Progenitor cell of endocrine pancreas (in vitro differentiated cells): ENCODE measurements at regions not wholly inside any gene's neighbourhood (a gene's known extent, or its start where the extent isn't known, plus 50 kb on each side); places are given as distances from the start of the nearest gene placed in this dataset.

Source experiments
- DNase-seq: peaks from one replicate; pipeline ENCODE4 v3.0.0; 2021; ENCODE audit warnings: low spot score; ENCODE audit not compliant: unreplicated experiment
- H3K27ac Mint-ChIP-seq: 2 replicates; pipeline ENCODE4 v1.8.0; 2021; ENCODE audit warnings: mild to moderate bottlenecking, moderate library complexity, mixed read lengths
- H3K27me3 Mint-ChIP-seq: 2 replicates; pipeline ENCODE4 v1.8.0; 2021; ENCODE audit warnings: mixed read lengths
- H3K36me3 Mint-ChIP-seq: 2 replicates; pipeline ENCODE4 v1.8.0; 2022; ENCODE audit warnings: mixed read lengths; ENCODE audit not compliant: insufficient read depth
- H3K4me1 Mint-ChIP-seq: 2 replicates; pipeline ENCODE4 v1.8.0; 2021; ENCODE audit warnings: low read depth, mixed read lengths
- H3K4me3 Mint-ChIP-seq: 2 replicates; pipeline ENCODE4 v1.8.0; 2021; ENCODE audit warnings: low read depth, mild to moderate bottlenecking, moderate library complexity, mixed read lengths
- H3K9me3 Mint-ChIP-seq: 2 replicates; pipeline ENCODE4 v1.8.0; 2021; ENCODE audit warnings: low read depth, mixed read lengths
- TF ChIP-seq, protein P1 (sequence below): fragments of 200-600 bp; sonication (generic); IDR thresholded peaks from one replicate; pipeline ENCODE4 v1.5.0; 2021; ENCODE audit warnings: antibody characterized with exemption, mild to moderate bottlenecking; ENCODE audit not compliant: unreplicated experiment

- no peak for DNase-seq
- H3K36me3 Mint-ChIP-seq = no peaks in the 10 kb centered on the region
- no peak overlapping the region for H3K27ac Mint-ChIP-seq
- TF ChIP-seq, protein P1, sequence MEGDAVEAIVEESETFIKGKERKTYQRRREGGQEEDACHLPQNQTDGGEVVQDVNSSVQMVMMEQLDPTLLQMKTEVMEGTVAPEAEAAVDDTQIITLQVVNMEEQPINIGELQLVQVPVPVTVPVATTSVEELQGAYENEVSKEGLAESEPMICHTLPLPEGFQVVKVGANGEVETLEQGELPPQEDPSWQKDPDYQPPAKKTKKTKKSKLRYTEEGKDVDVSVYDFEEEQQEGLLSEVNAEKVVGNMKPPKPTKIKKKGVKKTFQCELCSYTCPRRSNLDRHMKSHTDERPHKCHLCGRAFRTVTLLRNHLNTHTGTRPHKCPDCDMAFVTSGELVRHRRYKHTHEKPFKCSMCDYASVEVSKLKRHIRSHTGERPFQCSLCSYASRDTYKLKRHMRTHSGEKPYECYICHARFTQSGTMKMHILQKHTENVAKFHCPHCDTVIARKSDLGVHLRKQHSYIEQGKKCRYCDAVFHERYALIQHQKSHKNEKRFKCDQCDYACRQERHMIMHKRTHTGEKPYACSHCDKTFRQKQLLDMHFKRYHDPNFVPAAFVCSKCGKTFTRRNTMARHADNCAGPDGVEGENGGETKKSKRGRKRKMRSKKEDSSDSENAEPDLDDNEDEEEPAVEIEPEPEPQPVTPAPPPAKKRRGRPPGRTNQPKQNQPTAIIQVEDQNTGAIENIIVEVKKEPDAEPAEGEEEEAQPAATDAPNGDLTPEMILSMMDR = no peak
- peaks cover 16% of the 10 kb centered on the region for H3K4me1 Mint-ChIP-seq
- no peaks in the 10 kb centered on the region for H3K9me3 Mint-ChIP-seq
- H3K4me3 Mint-ChIP-seq = no peak overlapping the region
- H3K27me3 Mint-ChIP-seq = peaks cover 38% of the 10 kb centered on the region
Observed at GRCh38 chr16:86218479-86219170, 291.7 kb upstream of the FOXF1 start.

DNA sequence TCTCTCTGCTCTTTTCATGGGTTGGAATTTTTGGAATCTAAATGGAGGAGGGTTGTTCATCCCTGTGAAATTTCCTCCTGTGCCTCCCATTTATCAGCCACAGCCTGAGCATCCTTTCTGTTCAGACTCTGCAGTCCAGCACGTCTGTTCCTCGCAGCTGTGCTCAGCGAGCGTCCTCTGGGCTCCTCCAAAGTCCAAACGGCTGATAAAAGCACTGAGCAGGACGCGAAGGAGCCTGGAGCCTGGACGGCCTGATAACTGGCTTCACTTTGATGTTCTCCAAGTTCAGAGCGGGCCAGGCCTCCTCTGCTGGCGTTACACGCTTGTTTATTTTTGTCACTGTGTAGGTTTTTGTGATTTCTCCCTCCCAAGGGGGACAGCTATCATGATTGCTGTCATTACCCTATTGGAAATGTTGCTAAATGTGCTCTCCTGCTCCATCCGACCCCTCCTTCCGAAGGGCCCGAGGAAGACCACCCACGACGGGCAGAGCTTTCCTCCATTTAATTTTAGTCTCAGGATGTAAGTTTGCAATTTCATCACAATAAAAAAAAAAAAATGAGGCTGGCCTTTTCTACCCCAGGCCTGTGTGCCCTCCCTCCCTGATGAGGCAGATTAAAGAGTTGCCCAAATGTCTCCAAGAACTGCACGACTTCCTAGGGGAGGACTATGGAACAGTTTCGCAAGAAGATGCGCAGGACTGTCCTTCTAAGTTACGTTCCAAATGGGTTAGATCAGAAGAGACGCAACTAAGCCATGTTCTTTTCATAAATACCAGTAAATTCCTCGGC is 290.5 kb upstream of the FOXF1 start:
- no peak overlapping the region for H3K4me3 Mint-ChIP-seq
- TF ChIP-seq, protein P1 = no peak
- peaks cover 38% of the 10 kb centered on the region for H3K27me3 Mint-ChIP-seq
- H3K9me3 Mint-ChIP-seq = no peaks in the 10 kb centered on the region
- H3K36me3 Mint-ChIP-seq = no peaks in the 10 kb centered on the region
- H3K27ac Mint-ChIP-seq = no peak overlapping the region
- H3K4me1 Mint-ChIP-seq = peaks cover 12% of the 10 kb centered on the region
- DNase-seq = no peak

DNA sequence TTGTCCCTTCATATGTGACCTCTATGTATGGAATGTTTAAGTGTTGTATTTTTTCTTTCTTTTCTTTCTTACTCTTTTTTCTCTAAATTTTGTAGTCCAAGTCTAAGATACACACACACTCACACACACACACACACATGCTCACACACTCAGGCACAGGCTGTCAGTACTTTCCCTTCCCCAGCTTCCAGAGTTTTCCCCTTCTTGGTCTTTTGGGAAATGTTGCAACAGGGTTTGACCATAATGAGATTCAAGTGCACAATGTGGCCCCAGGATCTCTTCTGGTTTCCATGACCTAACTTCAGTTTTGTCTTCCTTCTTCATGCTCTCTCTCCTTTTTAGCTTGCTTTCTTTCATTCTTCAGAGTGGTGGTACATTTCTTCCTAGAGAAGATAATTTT is 289.8 kb upstream of the FOXF1 start:
- H3K4me1 Mint-ChIP-seq = peaks cover 8% of the 10 kb centered on the region
- H3K27ac Mint-ChIP-seq = no peak overlapping the region
- H3K36me3 Mint-ChIP-seq = no peaks in the 10 kb centered on the region
- peaks cover 38% of the 10 kb centered on the region for H3K27me3 Mint-ChIP-seq
- no peaks in the 10 kb centered on the region for H3K9me3 Mint-ChIP-seq
- DNase-seq = no peak
- TF ChIP-seq, protein P1 = no peak
- H3K4me3 Mint-ChIP-seq = no peak overlapping the region

GRCh38 chr16:86221085-86221484 is 289.2 kb upstream of the FOXF1 start:
- Mint-ChIP-seq H3K27me3 (peaks cover 39% of the 10 kb centered on the region), H3K27ac (no peak overlapping the region), H3K9me3 (no peaks in the 10 kb centered on the region), H3K4me3 (no peak overlapping the region), H3K4me1 (peaks cover 5% of the 10 kb centered on the region), H3K36me3 (no peaks in the 10 kb centered on the region)
- TF ChIP-seq, protein P1 = no peak
- no peak for DNase-seq

DNA sequence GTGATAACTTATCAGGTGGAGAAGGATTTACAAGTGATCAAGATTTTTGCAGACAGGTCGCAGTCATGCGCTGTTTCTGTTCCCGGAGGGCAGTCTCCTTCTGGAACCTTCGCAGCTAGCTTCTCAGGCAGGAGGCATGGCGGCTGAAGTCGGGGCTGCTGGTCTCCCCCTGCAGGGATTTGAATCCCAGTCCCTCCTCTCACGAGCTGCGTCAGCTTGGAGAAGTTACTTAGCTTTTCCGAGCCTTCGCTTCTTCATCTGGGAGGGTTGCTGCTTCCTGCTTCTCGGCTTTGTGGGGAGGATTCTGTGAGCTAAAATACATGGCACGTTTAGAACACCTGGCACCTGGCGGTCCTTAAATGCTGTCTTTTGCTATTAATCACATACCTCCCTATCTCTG is 287.8 kb upstream of the FOXF1 start:
- H3K27me3 Mint-ChIP-seq = peaks cover 44% of the 10 kb centered on the region
- TF ChIP-seq, protein P1 = no peak
- no peak overlapping the region for H3K27ac Mint-ChIP-seq
- H3K36me3 Mint-ChIP-seq = no peaks in the 10 kb centered on the region
- no peaks in the 10 kb centered on the region for H3K9me3 Mint-ChIP-seq
- peaks cover 5% of the 10 kb centered on the region for H3K4me1 Mint-ChIP-seq
- no peak overlapping the region for H3K4me3 Mint-ChIP-seq
- DNase-seq = no peak
